H9 (cell line): ENCODE measurements at regions not wholly inside any gene's neighbourhood (a gene's known extent, or its start where the extent isn't known, plus 50 kb on each side); places are given as distances from the start of the nearest gene placed in this dataset.

ENCODE experiments used
- DNase-seq: peaks from one replicate; pipeline ENCODE4 v3.0.0-alpha.2; 2017
- H2AFZ ChIP-seq: one replicate; pipeline ENCODE4 v1.6.1; 2013; ENCODE audit warnings: mild to moderate bottlenecking, low read length, control low read depth, moderate library complexity
- H2AK5ac ChIP-seq: 2 replicates; pipeline ENCODE4 v1.6.1; 2013; ENCODE audit warnings: low read length, control low read depth, mixed read lengths; ENCODE audit not compliant: insufficient read length
- H2BK120ac ChIP-seq: one replicate; pipeline ENCODE4 v1.6.1; 2013; ENCODE audit warnings: low read depth, mild to moderate bottlenecking, low read length, control low read depth, inconsistent platforms; ENCODE audit not compliant: poor library complexity, severe bottlenecking
- H2BK12ac ChIP-seq: 2 replicates; pipeline ENCODE4 v1.6.1; 2013; ENCODE audit warnings: low read length, control low read depth, mixed read lengths, low read depth; ENCODE audit not compliant: insufficient read length
- H2BK15ac ChIP-seq: 2 replicates; pipeline ENCODE4 v1.6.1; 2013; ENCODE audit warnings: low read depth, low read length, control low read depth
- H2BK20ac ChIP-seq: one replicate; pipeline ENCODE4 v1.6.1; 2013; ENCODE audit warnings: low read depth, mild to moderate bottlenecking, low read length, control low read depth, inconsistent platforms; ENCODE audit not compliant: poor library complexity, severe bottlenecking
- H2BK5ac ChIP-seq: 2 replicates; pipeline ENCODE4 v1.6.1; 2013; ENCODE audit warnings: low read length, control low read depth, mixed read lengths; ENCODE audit not compliant: insufficient read length
- H3K14ac ChIP-seq: 2 replicates; pipeline ENCODE4 v1.6.1; 2013; ENCODE audit warnings: low read length, control low read depth; ENCODE audit not compliant: insufficient read depth
- H3K18ac ChIP-seq: 2 replicates; pipeline ENCODE4 v1.6.1; 2013; ENCODE audit warnings: low read depth, mild to moderate bottlenecking, mixed read lengths, low read length, control low read depth; ENCODE audit not compliant: insufficient read length
- H3K23ac ChIP-seq: 2 replicates; pipeline ENCODE4 v1.6.1; 2013; ENCODE audit warnings: low read length, control low read depth, mixed read lengths, low read depth; ENCODE audit not compliant: insufficient read length
- H3K23me2 ChIP-seq: 2 replicates; pipeline ENCODE4 v1.6.1; 2013; ENCODE audit warnings: low read depth, mild to moderate bottlenecking, mixed read lengths, low read length, control low read depth; ENCODE audit not compliant: insufficient read length, poor library complexity, severe bottlenecking
- H3K27ac ChIP-seq: 2 replicates; pipeline ENCODE4 v1.5.1; 2013; ENCODE audit warnings: low read length, control low read depth, mixed read lengths, low read depth; ENCODE audit not compliant: insufficient read length
- H3K27me3 ChIP-seq: 2 replicates; pipeline ENCODE4 v1.6.1; 2013; ENCODE audit warnings: low read length, control low read depth, inconsistent platforms; ENCODE audit not compliant: insufficient read depth
- H3K4ac ChIP-seq: 2 replicates; pipeline ENCODE4 v1.6.1; 2013; ENCODE audit warnings: low read depth, mild to moderate bottlenecking, control low read depth, inconsistent platforms, low read length, moderate library complexity
- H3K4me1 ChIP-seq: 2 replicates; pipeline ENCODE4 v1.6.1; 2013; ENCODE audit warnings: low read length, control low read depth, inconsistent platforms; ENCODE audit not compliant: insufficient read depth
- H3K4me2 ChIP-seq: 2 replicates; pipeline ENCODE4 v1.6.1; 2013; ENCODE audit warnings: low read length, control low read depth, mixed read lengths; ENCODE audit not compliant: insufficient read length, insufficient read depth
- H3K56ac ChIP-seq: 2 replicates; pipeline ENCODE4 v1.6.1; 2013; ENCODE audit warnings: low read depth, mild to moderate bottlenecking, mixed read lengths, low read length, control low read depth; ENCODE audit not compliant: insufficient read length
- H3K79me1 ChIP-seq: 2 replicates; pipeline ENCODE4 v1.6.1; 2013; ENCODE audit warnings: low read depth, mild to moderate bottlenecking, moderate library complexity, low read length, control low read depth, inconsistent platforms; ENCODE audit not compliant: insufficient read depth, poor library complexity, severe bottlenecking
- H3K79me2 ChIP-seq: 2 replicates; pipeline ENCODE4 v1.6.1; 2013; ENCODE audit warnings: low read length, control low read depth, inconsistent platforms; ENCODE audit not compliant: insufficient read depth
- H3K9ac ChIP-seq: 2 replicates; pipeline ENCODE4 v1.6.1; 2013; ENCODE audit warnings: low read length, control low read depth, mixed read lengths; ENCODE audit not compliant: insufficient read length; ENCODE audit errors: extremely low read depth
- H3K9me3 ChIP-seq: one replicate; pipeline ENCODE4 v1.6.1; 2013; ENCODE audit warnings: low read depth, low read length, inconsistent platforms; ENCODE audit not compliant: control insufficient read depth
- H3T11ph ChIP-seq: one replicate; pipeline ENCODE4 v1.6.1; 2013; ENCODE audit warnings: mild to moderate bottlenecking, low read length, control low read depth, inconsistent platforms
- H4K20me1 ChIP-seq: one replicate; pipeline ENCODE4 v1.6.1; 2013; ENCODE audit not compliant: control insufficient read depth, insufficient read length, insufficient read depth
- H4K5ac ChIP-seq: 2 replicates; pipeline ENCODE4 v1.6.1; 2013; ENCODE audit warnings: low read depth, mild to moderate bottlenecking, mixed read lengths, low read length, control low read depth; ENCODE audit not compliant: insufficient read length
- H4K8ac ChIP-seq: replicated peaks from 2 replicates; pipeline ENCODE4 v1.6.1; 2013; ENCODE audit warnings: low read length, control low read depth, mixed read lengths, low read depth; ENCODE audit not compliant: insufficient read length
- H4K91ac ChIP-seq: 2 replicates; pipeline ENCODE4 v1.6.1; 2013; ENCODE audit warnings: low read depth, mild to moderate bottlenecking, moderate library complexity, mixed read lengths, low read length, control low read depth; ENCODE audit not compliant: insufficient read length
- H3K27ac Mint-ChIP-seq, 3 experiments: 2 replicates in 2 of 3; 3 replicates in 1 of 3; pipeline ENCODE4 v1.8.0; 2020 to 2021; ENCODE audit warnings: mixed read lengths in 3 of 3, mild to moderate bottlenecking in 1 of 3, moderate library complexity in 1 of 3
- H3K27me3 Mint-ChIP-seq: 2 replicates; pipeline ENCODE4 v1.8.0; 2021; ENCODE audit warnings: low read depth, mild to moderate bottlenecking, moderate library complexity, mixed read lengths
- H3K36me3 Mint-ChIP-seq, 3 experiments: 2 replicates in 2 of 3; 3 replicates in 1 of 3; pipeline ENCODE4 v1.8.0; 2020 to 2021; ENCODE audit warnings: low read depth in 3 of 3, mixed read lengths in 3 of 3; ENCODE audit not compliant: insufficient read depth in 1 of 3
- H3K4me1 Mint-ChIP-seq, 2 experiments: 2 replicates each; pipeline ENCODE4 v1.8.0; 2020; ENCODE audit warnings: mixed read lengths in 2 of 2
- H3K4me3 Mint-ChIP-seq, 2 experiments: 2 replicates in 1 of 2; 3 replicates in 1 of 2; pipeline ENCODE4 v1.8.0; 2020 to 2021; ENCODE audit warnings: mild to moderate bottlenecking in 2 of 2, mixed read lengths in 2 of 2, moderate library complexity in 1 of 2
- H3K9me3 Mint-ChIP-seq, 2 experiments: 2 replicates in 1 of 2; 3 replicates in 1 of 2; pipeline ENCODE4 v1.8.0; 2020; ENCODE audit warnings: mild to moderate bottlenecking in 2 of 2, mixed read lengths in 2 of 2, moderate library complexity in 1 of 2
- CTCF ChIP-seq: fragments of 200-600 bp; sonication (generic); conservative IDR thresholded peaks from 3 replicates; pipeline ENCODE4 v1.8.0; 2021; ENCODE audit warnings: antibody characterized with exemption, mild to moderate bottlenecking

GRCh38 chr4:65918872-65919271 is 248.6 kb upstream of the EPHA5 start:
- Histone ChIP-seq H2BK5ac (no peak overlapping the region), H3K23ac (no peak overlapping the region), H3K4me1 (peaks cover 6% of the 10 kb centered on the region; the same call in 1 of the 2 replicates), H3K27me3 (no peaks in the 10 kb centered on the region), H3K9ac (no peak overlapping the region), H2BK15ac (no peak overlapping the region), H2AK5ac (no peak overlapping the region), H3K56ac (no peak overlapping the region), H2BK12ac (no peak overlapping the region), H4K5ac (no peak overlapping the region), H3K18ac (no peak overlapping the region), H3K4me2 (no peak overlapping the region), H3T11ph (no peak overlapping the region), H3K9me3 (no peaks in the 10 kb centered on the region), H2BK120ac (no peak overlapping the region), H3K27ac (no peak overlapping the region), H4K91ac (no peak overlapping the region), H2AFZ (peak overlapping the region; percentile 40), H3K79me2 (no peaks in the 10 kb centered on the region), H4K20me1 (no peaks in the 10 kb centered on the region), H3K23me2 (no peaks in the 10 kb centered on the region), H3K4ac (no peak overlapping the region), H3K79me1 (no peaks in the 10 kb centered on the region), H4K8ac (no peak overlapping the region), H2BK20ac (no peak overlapping the region), H3K14ac (no peak overlapping the region)
- no peak for DNase-seq
- peaks cover 18 to 22% of the 10 kb centered on the region in 2 experiments for H3K4me1 Mint-ChIP-seq
- TF ChIP-seq CTCF: no peak
- H3K4me3 Mint-ChIP-seq: peak overlapping the region in 1 of 2 experiments; percentile 13; a peak in 1 of 5 replicates
- H3K27me3 Mint-ChIP-seq: no peaks in the 10 kb centered on the region
- H3K27ac Mint-ChIP-seq: peak overlapping the region; percentile 49 to 91 (median 86); a peak in 4 of 7 replicates
- peaks cover 0 to 12% (median 1%) of the 10 kb centered on the region in 3 experiments; a peak in 3 of 7 replicates for H3K36me3 Mint-ChIP-seq
- peaks cover 0 to 2% of the 10 kb centered on the region in 2 experiments; a peak in 2 of 5 replicates for H3K9me3 Mint-ChIP-seq
